ENCODE measurements at regions not wholly inside any gene's neighbourhood (a gene's known extent, or its start where the extent isn't known, plus 50 kb on each side); places are given as distances from the start of the nearest gene placed in this dataset.

DNA sequence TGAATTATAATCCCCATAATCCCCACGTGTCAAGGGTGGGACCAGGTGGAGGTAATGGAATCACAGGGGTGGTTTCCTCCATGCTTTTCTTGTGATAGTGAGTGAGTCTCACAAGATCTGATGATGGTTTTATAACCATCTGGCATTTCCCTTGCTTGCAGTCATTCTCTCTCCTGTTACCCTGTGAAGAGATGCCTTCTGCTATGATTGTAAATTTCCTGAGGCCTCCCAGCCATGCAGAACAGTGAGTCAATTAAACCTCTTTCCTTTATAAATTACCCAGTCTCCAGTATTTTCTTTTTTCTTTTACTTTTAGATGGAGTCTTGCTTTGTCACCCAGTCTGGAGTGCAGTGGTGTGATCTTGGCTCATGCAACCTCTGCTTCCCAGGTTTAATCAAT lies 182.7 kb upstream of the SEMA6A start:
- intact Hi-C loops (cut with micrococcal nuclease; ENCODE audit: unreplicated experiment): no loop called here
- Histone ChIP-seq H3F3A (ENCODE audit: insufficient read depth, low read depth) (no peaks in the 10 kb centered on the region), H3K27me3 (ENCODE audit: insufficient read depth, low read depth) (no peaks in the 10 kb centered on the region; the same call in 1 of the 2 replicates), H4K20me1 (ENCODE audit: insufficient read depth) (no peaks in the 10 kb centered on the region), H3K79me2 (ENCODE audit: low read depth) (no peaks in the 10 kb centered on the region), H3K9me3 (ENCODE audit: insufficient read depth, low read depth) (no peaks in the 10 kb centered on the region), H3K27ac (no peak overlapping the region), H3K9me2 (ENCODE audit: insufficient read depth) (no peaks in the 10 kb centered on the region), H3K36me3 (ENCODE audit: low read depth) (no peaks in the 10 kb centered on the region), H3K4me2 (no peak overlapping the region), H2AFZ (no peak overlapping the region), H3K4me3 (no peak overlapping the region), H3K4me1 (replicated peaks; ENCODE audit: insufficient read depth) (no peaks in the 10 kb centered on the region)
- no peak for DNase-seq
- TF ChIP-seq, protein P1, sequence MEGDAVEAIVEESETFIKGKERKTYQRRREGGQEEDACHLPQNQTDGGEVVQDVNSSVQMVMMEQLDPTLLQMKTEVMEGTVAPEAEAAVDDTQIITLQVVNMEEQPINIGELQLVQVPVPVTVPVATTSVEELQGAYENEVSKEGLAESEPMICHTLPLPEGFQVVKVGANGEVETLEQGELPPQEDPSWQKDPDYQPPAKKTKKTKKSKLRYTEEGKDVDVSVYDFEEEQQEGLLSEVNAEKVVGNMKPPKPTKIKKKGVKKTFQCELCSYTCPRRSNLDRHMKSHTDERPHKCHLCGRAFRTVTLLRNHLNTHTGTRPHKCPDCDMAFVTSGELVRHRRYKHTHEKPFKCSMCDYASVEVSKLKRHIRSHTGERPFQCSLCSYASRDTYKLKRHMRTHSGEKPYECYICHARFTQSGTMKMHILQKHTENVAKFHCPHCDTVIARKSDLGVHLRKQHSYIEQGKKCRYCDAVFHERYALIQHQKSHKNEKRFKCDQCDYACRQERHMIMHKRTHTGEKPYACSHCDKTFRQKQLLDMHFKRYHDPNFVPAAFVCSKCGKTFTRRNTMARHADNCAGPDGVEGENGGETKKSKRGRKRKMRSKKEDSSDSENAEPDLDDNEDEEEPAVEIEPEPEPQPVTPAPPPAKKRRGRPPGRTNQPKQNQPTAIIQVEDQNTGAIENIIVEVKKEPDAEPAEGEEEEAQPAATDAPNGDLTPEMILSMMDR (conservative IDR thresholded peaks at IDR 0.05): no peak
- TF ChIP-seq EZH2 (IDR thresholded peaks at IDR 0.05; ENCODE audit: low read depth): no peak
- BruUV-seq (replicated peaks): no TSS peak
- POLR2A ChIA-PET (ENCODE audit: unreplicated experiment): no interaction called here
- CTCF ChIA-PET: no interaction called here

DNA sequence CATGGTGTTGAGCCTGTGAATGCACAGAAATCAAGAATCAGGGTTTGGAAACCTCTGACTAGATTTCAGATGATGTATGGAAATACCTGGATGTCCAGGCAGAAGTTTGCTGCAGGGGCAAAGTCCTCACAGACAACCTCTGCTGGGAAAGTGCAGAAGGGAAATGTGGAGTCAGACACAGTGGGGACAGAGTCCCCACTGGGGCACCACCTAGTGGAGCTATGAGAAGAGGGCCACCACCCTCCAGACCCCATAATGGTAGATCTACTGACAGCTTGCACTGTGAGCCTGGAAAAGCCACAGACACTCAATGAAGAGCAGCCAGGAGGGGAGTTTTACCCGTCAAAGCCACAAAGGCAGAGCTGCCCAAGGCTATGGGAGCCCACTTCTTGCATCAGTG lies 181.9 kb upstream of the SEMA6A start:
- no peaks in the 10 kb centered on the region for H3K79me2 ChIP-seq (ENCODE audit: low read depth)
- H3K27ac ChIP-seq: no peak overlapping the region
- no peaks in the 10 kb centered on the region for H3F3A ChIP-seq (ENCODE audit: insufficient read depth, low read depth)
- no peaks in the 10 kb centered on the region for H4K20me1 ChIP-seq (ENCODE audit: insufficient read depth)
- intact Hi-C loops (cut with micrococcal nuclease; ENCODE audit: unreplicated experiment): no loop called here
- H3K4me2 ChIP-seq: no peak overlapping the region
- H3K27me3 ChIP-seq (ENCODE audit: insufficient read depth, low read depth): no peaks in the 10 kb centered on the region; the same call in 1 of the 2 replicates
- ChIA-PET CTCF (no interaction called here), POLR2A (ENCODE audit: unreplicated experiment) (no interaction called here)
- no peaks in the 10 kb centered on the region for H3K36me3 ChIP-seq (ENCODE audit: low read depth)
- H3K4me1 ChIP-seq (replicated peaks; ENCODE audit: insufficient read depth): no peaks in the 10 kb centered on the region
- BruUV-seq (replicated peaks): no TSS peak
- TF ChIP-seq EZH2 (IDR thresholded peaks at IDR 0.05; ENCODE audit: low read depth): no peak
- TF ChIP-seq, protein P1 (conservative IDR thresholded peaks at IDR 0.05): no peak
- DNase-seq: no peak
- H3K9me2 ChIP-seq (ENCODE audit: insufficient read depth): no peaks in the 10 kb centered on the region
- H3K4me3 ChIP-seq: no peak overlapping the region
- no peaks in the 10 kb centered on the region for H3K9me3 ChIP-seq (ENCODE audit: insufficient read depth, low read depth)
- no peak overlapping the region for H2AFZ ChIP-seq

DNA sequence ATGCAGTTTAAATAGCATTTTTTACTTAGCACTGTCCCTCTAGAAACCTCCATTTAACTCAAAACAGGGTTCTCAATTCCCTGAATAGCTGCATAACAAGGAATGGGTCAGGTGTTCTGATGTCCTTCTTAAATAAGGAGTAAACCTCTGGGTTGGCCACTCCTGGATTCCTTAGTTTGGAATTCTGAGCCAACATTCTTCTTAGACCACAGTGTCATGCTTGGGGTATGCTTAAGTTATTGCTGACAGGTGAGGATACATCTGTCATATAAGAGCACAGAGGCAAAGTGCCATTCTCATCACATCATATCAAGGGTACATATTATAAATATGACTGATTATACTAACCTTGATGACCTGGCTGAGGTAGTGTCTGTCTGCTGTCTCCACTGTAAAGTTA lies 179.9 kb upstream of the SEMA6A start:
- no peaks in the 10 kb centered on the region for H3K36me3 ChIP-seq (ENCODE audit: low read depth)
- POLR2A ChIA-PET (ENCODE audit: unreplicated experiment): no interaction called here
- no peak for TF ChIP-seq EZH2 (IDR thresholded peaks at IDR 0.05; ENCODE audit: low read depth)
- TF ChIP-seq, protein P1 (conservative IDR thresholded peaks at IDR 0.05): no peak
- no peaks in the 10 kb centered on the region for H3K4me1 ChIP-seq (replicated peaks; ENCODE audit: insufficient read depth)
- H3K27me3 ChIP-seq (ENCODE audit: insufficient read depth, low read depth): no peaks in the 10 kb centered on the region; the same call in 1 of the 2 replicates
- CTCF ChIA-PET: no interaction called here
- no peak for DNase-seq
- intact Hi-C loops (cut with micrococcal nuclease; ENCODE audit: unreplicated experiment): no loop called here
- H4K20me1 ChIP-seq (ENCODE audit: insufficient read depth): no peaks in the 10 kb centered on the region
- H2AFZ ChIP-seq: no peak overlapping the region
- BruUV-seq (replicated peaks): no TSS peak
- no peaks in the 10 kb centered on the region for H3K9me3 ChIP-seq (ENCODE audit: insufficient read depth, low read depth)
- no peaks in the 10 kb centered on the region for H3K79me2 ChIP-seq (ENCODE audit: low read depth)
- no peak overlapping the region for H3K4me2 ChIP-seq
- no peak overlapping the region for H3K27ac ChIP-seq
- H3K4me3 ChIP-seq: no peak overlapping the region
- no peaks in the 10 kb centered on the region for H3K9me2 ChIP-seq (ENCODE audit: insufficient read depth)
- H3F3A ChIP-seq (ENCODE audit: insufficient read depth, low read depth): no peaks in the 10 kb centered on the region
